HepG2 (cell line): ENCODE measurements at regions not wholly inside any gene's neighbourhood (a gene's known extent, or its start where the extent isn't known, plus 50 kb on each side); places are given as distances from the start of the nearest gene placed in this dataset.

Experiments used
- ATAC-seq: fragments of 200-7000 bp; cut with Tn5 transposase; 3 replicates; pipeline ENCODE4 v1.9.1; 2020; ENCODE audit warnings: mild to moderate bottlenecking, moderate library complexity
- BruUV-seq: library from RNA; stranded (reverse); fragments of 400-500 nt; replicated peaks from 2 replicates; lab custom pipeline; 2021; lab: Mats Ljungman, UMichigan
- CTCF ChIA-PET: fragments of 300-600 bp; formaldehyde crosslinking; extraction: SDS; loops from one replicate; lab custom pipeline; 2021; ENCODE audit warnings: low total read pairs, inconsistent platforms, low intra/inter-chr PET ratio; lab: Yijun Ruan, JAX
- POLR2A ChIA-PET: fragments of 350-600 bp; sonication (Branson Sonifier 250); formaldehyde crosslinking; loops from one replicate; lab custom pipeline; 2020; ENCODE audit warnings: antibody characterized with exemption, inconsistent platforms; lab: Yijun Ruan, JAX
- DNase-seq: peaks from one replicate; pipeline ENCODE4 v3.0.0-alpha.2; 2015; ENCODE audit warnings: low spot score
- FAIRE-seq: peaks from 3 replicates; lab custom pipeline; 2011; peaks lifted over from hg19 to GRCh38; lab: Jason Lieb, UNC
- H2AFZ ChIP-seq: one replicate; pipeline ENCODE4 v1.6.1; 2011; ENCODE audit warnings: low read length, inconsistent platforms
- H3K27ac ChIP-seq: fragments of 300-600 bp; 3 replicates; pipeline ENCODE4 v1.8.0; 2011; ENCODE audit warnings: mixed run types, mild to moderate bottlenecking, mixed read lengths, low read length, inconsistent platforms; ENCODE audit not compliant: insufficient read depth; ENCODE audit errors: extremely low read length
- H3K27me3 ChIP-seq, 2 experiments: fragments of 200-600 bp in 1 of 2; 2 replicates in 1 of 2; 3 replicates in 1 of 2; pipeline versions ENCODE4 v1.6.0 to v1.8.0; 2011; ENCODE audit warnings: low read length in 2 of 2, mild to moderate bottlenecking in 2 of 2, moderate library complexity in 2 of 2, inconsistent platforms in 1 of 2; ENCODE audit not compliant: insufficient read depth in 2 of 2, control insufficient read depth in 1 of 2
- H3K36me3 ChIP-seq, 2 experiments: fragments of 200-600 bp in 1 of 2; replicated peaks in 1 of 2; 2 replicates in 1 of 2; 3 replicates in 1 of 2; pipeline versions ENCODE4 v1.5.1 to v1.8.0; 2011; ENCODE audit warnings: low read length in 2 of 2, inconsistent platforms in 1 of 2; ENCODE audit not compliant: insufficient read depth in 2 of 2, control insufficient read depth in 1 of 2
- H3K4me1 ChIP-seq: 2 replicates; pipeline ENCODE4 v1.5.1; 2012; ENCODE audit warnings: low read length, inconsistent platforms; ENCODE audit not compliant: insufficient read depth
- H3K4me2 ChIP-seq: 2 replicates; pipeline ENCODE4 v1.6.0; 2011; ENCODE audit warnings: low read depth, low read length, inconsistent platforms
- H3K4me3 ChIP-seq, 3 experiments: fragments of 200-600 bp in 1 of 3; sonication (generic), shearing (Covaris generic) in 1 of 3; replicated peaks in 1 of 3; 2 replicates each; pipeline ENCODE4 v1.5.1; 2011 to 2016; ENCODE audit warnings: low read length in 3 of 3, inconsistent platforms in 2 of 3, low read depth in 2 of 3, mild to moderate bottlenecking in 2 of 3, control low read depth in 1 of 3, mixed read lengths in 1 of 3; ENCODE audit not compliant: insufficient read depth in 1 of 3
- H3K79me2 ChIP-seq: one replicate; pipeline ENCODE4 v1.6.1; 2011; ENCODE audit warnings: low read length, inconsistent platforms; ENCODE audit not compliant: insufficient read depth
- H3K9ac ChIP-seq: 2 replicates; pipeline ENCODE4 v1.6.0; 2011; ENCODE audit warnings: mild to moderate bottlenecking, low read depth, low read length, inconsistent platforms; ENCODE audit not compliant: insufficient read depth
- H3K9me3 ChIP-seq: 2 replicates; pipeline ENCODE4 v1.5.1; 2012; ENCODE audit warnings: mild to moderate bottlenecking, low read length
- H4K20me1 ChIP-seq: 2 replicates; pipeline ENCODE4 v1.6.0; 2011; ENCODE audit warnings: inconsistent platforms, mild to moderate bottlenecking, low read length, moderate library complexity; ENCODE audit not compliant: insufficient read depth
- AGO1 ChIP-seq: fragments of 200-400 bp; formaldehyde crosslinking; IDR thresholded peaks from 2 replicates; pipeline ENCODE4 v1.6.1; 2017; ENCODE audit warnings: mild to moderate bottlenecking, low read depth, low read length, moderate library complexity; ENCODE audit not compliant: poor library complexity, severe bottlenecking
- ETV6 ChIP-seq: sonication (generic); formaldehyde crosslinking; conservative IDR thresholded peaks from 2 replicates; pipeline ENCODE4 v1.4.0; 2020; ENCODE audit warnings: missing genetic modification reagents
- GTF2F1 ChIP-seq: fragments of 150-350 bp; IDR thresholded peaks from 2 replicates; pipeline ENCODE4 v1.6.1; 2014; ENCODE audit warnings: low read length
- HNRNPUL1 ChIP-seq: fragments of 200-400 bp; formaldehyde crosslinking; IDR thresholded peaks from 2 replicates; pipeline ENCODE4 v1.6.1; 2017; ENCODE audit warnings: low read depth, mild to moderate bottlenecking, low read length, moderate library complexity
- MXD4 ChIP-seq: IDR thresholded peaks from 2 replicates; pipeline ENCODE4 v1.6.1; 2016; ENCODE audit warnings: mild to moderate bottlenecking, missing biosample characterization, missing genetic modification reagents
- NFIC ChIP-seq: IDR thresholded peaks from 2 replicates; pipeline ENCODE4 v1.6.1; 2012; ENCODE audit warnings: mild to moderate bottlenecking, low read length, inconsistent platforms
- PCBP1 ChIP-seq: fragments of 200-400 bp; formaldehyde crosslinking; IDR thresholded peaks from 2 replicates; pipeline ENCODE4 v1.6.1; 2017; ENCODE audit warnings: mild to moderate bottlenecking, low read depth, low read length, borderline replicate concordance
- REL ChIP-seq: sonication (generic); formaldehyde crosslinking; conservative IDR thresholded peaks from 2 replicates; pipeline ENCODE4 v1.8.0; 2022; ENCODE audit warnings: mild to moderate bottlenecking, missing genetic modification reagents, moderate library complexity
- SALL2 ChIP-seq: sonication (generic); formaldehyde crosslinking; IDR thresholded peaks from 2 replicates; pipeline ENCODE4 v1.8.1; 2023; ENCODE audit warnings: mild to moderate bottlenecking, missing genetic modification reagents, inconsistent platforms
- SIN3B ChIP-seq: fragments of 150-350 bp; IDR thresholded peaks from 2 replicates; pipeline ENCODE4 v1.6.1; 2014; ENCODE audit warnings: low read length
- THAP7 ChIP-seq: sonication (generic); formaldehyde crosslinking; IDR thresholded peaks from 2 replicates; pipeline ENCODE4 v1.8.1; 2023; ENCODE audit warnings: mild to moderate bottlenecking, missing genetic modification reagents
- THAP8 ChIP-seq: sonication (generic); formaldehyde crosslinking; IDR thresholded peaks from 2 replicates; pipeline ENCODE4 v1.5.1; 2020; ENCODE audit warnings: missing genetic modification reagents, mild to moderate bottlenecking, borderline replicate concordance
- TRIM22 ChIP-seq: fragments of 450-650 bp; IDR thresholded peaks from 2 replicates; pipeline ENCODE4 v1.6.1; 2017
- ZBTB8A ChIP-seq: sonication (generic); formaldehyde crosslinking; IDR thresholded peaks from 2 replicates; pipeline ENCODE4 v1.4.0; 2020; ENCODE audit warnings: mild to moderate bottlenecking, low read depth, missing genetic modification reagents, borderline replicate concordance
- ZNF740 ChIP-seq: sonication (generic); formaldehyde crosslinking; IDR thresholded peaks from 2 replicates; pipeline ENCODE4 v1.4.0; 2020; ENCODE audit warnings: missing genetic modification reagents
- ZNF792 ChIP-seq: IDR thresholded peaks from 2 replicates; pipeline ENCODE4 v1.6.1; 2016
- ZSCAN22 ChIP-seq: sonication (generic); formaldehyde crosslinking; IDR thresholded peaks from 2 replicates; pipeline ENCODE4 v1.4.0; 2020; ENCODE audit warnings: mild to moderate bottlenecking, missing genetic modification reagents
- ZZZ3 ChIP-seq: sonication (generic); formaldehyde crosslinking; IDR thresholded peaks from 2 replicates; pipeline ENCODE4 v1.4.0; 2020; ENCODE audit warnings: missing genetic modification reagents, mild to moderate bottlenecking, borderline replicate concordance
- WGBS: methylation state at CpG from one replicate; pipeline ENCODE4 v1.1.6; 2017; ENCODE audit warnings: low lambda C conversion rate; 5-methylcytosine and 5-hydroxymethylcytosine counted together
- in situ Hi-C: cut with HindIII; loops from 2 replicates; pipeline ENCODE4 v1.10.0; 2017; ENCODE audit warnings: low pct_unique_long_range_greater_than_20kb; ENCODE audit not compliant: extremely low pct_ligation_motif_present
- intact Hi-C: fragments of 100-400 bp; cut with micrococcal nuclease; formaldehyde crosslinking; loops from one replicate; pipeline ENCODE4 v1.10.0; 2022; ENCODE audit not compliant: unreplicated experiment

GRCh38 chrX:39247536-39247935, 446.3 kb downstream of the MID1IP1 start:
- ATAC-seq (no peak), DNase-seq (no peak), FAIRE-seq (no peak)
- no TSS peak for BruUV-seq
- Histone ChIP-seq H2AFZ (no peak overlapping the region), H3K4me3 (no peak overlapping the region), H3K9ac (no peak overlapping the region), H4K20me1 (no peaks in the 10 kb centered on the region), H3K27ac (no peak overlapping the region), H3K4me1 (no peaks in the 10 kb centered on the region), H3K9me3 (no peaks in the 10 kb centered on the region), H3K36me3 (no peaks in the 10 kb centered on the region), H3K27me3 (no peaks in the 10 kb centered on the region), H3K79me2 (no peaks in the 10 kb centered on the region), H3K4me2 (no peak overlapping the region)
- ChIA-PET CTCF (no interaction called here), POLR2A (no interaction called here)
- intact Hi-C loops = no loop called here
- TF ChIP-seq ETV6 = no peak
- no peak for TF ChIP-seq ZZZ3 (CRISPR knock-in tag)
- no peak for TF ChIP-seq REL (CRISPR knock-in tag)
- TF ChIP-seq THAP8 (CRISPR knock-in tag) = no peak
- no peak for TF ChIP-seq HNRNPUL1
- no peak for TF ChIP-seq TRIM22
- no peak for TF ChIP-seq PCBP1
- no peak for TF ChIP-seq ZNF792 (CRISPR knock-in tag)
- no peak for TF ChIP-seq ZBTB8A (CRISPR knock-in tag)
- no peak for TF ChIP-seq THAP7 (CRISPR knock-in tag)
- no peak for TF ChIP-seq MXD4 (CRISPR knock-in tag)
- TF ChIP-seq SALL2 (CRISPR knock-in tag) = no peak
- no peak for TF ChIP-seq ZSCAN22 (CRISPR knock-in tag)
- no peak for TF ChIP-seq SIN3B
- TF ChIP-seq ZNF740 = no peak
- no peak for TF ChIP-seq GTF2F1
- TF ChIP-seq AGO1 = no peak
- TF ChIP-seq NFIC = no peak
- in situ Hi-C loops = no loop called here
- WGBS = 16% methylated on average over 5 of the region's 5 CpGs
